HG03045 (cell line): ENCODE measurements at regions not wholly inside any gene's neighbourhood (a gene's known extent, or its start where the extent isn't known, plus 50 kb on each side); places are given as distances from the start of the nearest gene placed in this dataset.

ENCODE experiments used
- ATAC-seq: cut with Tn5 transposase; IDR thresholded peaks from one replicate; pipeline ENCODE4 v1.9.1; 2021; ENCODE audit warnings: mild to moderate bottlenecking, moderate library complexity; ENCODE audit not compliant: unreplicated experiment

GRCh38 chr5:61621202-61621650 is 289.2 kb downstream of the ZSWIM6 start:
- no peak for ATAC-seq

DNA sequence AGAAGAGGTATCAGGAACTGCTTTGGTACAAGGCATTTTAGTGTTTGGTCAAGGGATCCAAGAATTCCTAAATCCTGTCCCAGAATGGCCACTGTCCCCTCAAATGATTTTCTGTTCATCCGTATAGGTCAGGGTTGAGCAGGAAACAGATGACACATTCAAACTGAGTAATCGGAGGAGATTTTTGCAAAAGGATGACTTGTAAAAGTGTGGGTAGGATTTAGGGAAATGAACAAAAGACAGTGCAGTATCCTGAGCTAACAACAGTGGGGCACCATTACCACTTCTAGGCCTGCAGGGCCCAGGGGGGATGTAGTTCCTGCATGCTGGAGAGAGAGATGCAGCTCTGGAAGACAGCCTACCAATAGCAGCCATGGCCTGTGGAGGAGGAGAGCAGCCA is 290.1 kb downstream of the ZSWIM6 start:
- ATAC-seq, result no peak

GRCh38 chr5:61623401-61624069 is 291.5 kb downstream of the ZSWIM6 start:
- ATAC-seq, result no peak

- no peak for ATAC-seq
Measured at GRCh38 chr5:61624553-61625136, 292.6 kb downstream of the ZSWIM6 start.

- ATAC-seq, result no peak
Measured at GRCh38 chr5:61625137-61625561, 293.1 kb downstream of the ZSWIM6 start.

DNA sequence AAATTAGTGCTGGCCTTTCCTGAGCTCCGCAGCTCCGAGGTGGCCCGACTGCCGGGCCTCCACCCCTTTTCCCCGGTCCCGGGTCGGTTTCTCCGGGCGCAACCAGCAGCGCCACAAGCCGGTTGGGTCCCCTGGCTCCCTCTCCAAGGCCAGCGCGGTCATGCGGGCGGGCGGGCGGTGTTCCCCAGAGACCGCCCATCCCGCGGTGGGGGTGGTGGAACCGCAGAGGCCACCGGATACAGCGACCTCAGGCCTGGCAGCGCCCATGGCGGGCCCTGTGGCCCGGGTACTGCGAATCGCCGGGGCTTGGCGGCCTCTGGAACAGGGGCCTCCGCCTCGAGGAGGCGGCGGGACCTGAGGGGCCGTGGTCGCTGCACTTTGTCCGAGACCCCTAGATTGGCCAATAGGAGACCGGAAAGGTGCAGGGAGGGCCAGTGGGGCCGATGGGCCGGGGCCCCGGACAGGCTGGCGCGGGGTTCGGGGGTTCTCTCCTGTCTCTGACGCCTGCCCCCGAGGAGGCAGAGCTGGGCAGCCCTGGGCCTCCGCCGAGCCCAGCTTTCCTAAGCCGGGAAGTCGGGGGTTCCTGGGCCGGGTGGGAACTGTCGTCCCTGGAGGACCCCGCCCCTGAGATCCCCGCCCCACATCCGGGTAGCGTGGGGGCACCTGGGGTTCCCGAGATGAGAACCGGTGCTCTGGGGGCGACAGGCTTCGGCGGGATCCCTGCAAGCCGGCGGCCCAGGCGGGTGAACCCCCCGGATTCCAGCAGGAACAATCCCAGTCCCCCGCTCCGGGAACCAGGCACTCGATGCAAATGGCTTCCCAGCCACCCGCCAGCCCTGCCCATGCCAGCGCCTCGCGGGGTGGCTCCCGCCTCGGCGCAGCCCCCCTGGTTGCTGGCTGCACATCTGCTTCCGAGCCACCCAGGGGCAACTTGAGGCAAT is 293.9 kb downstream of the ZSWIM6 start:
- peak; percentile 73 for ATAC-seq

DNA sequence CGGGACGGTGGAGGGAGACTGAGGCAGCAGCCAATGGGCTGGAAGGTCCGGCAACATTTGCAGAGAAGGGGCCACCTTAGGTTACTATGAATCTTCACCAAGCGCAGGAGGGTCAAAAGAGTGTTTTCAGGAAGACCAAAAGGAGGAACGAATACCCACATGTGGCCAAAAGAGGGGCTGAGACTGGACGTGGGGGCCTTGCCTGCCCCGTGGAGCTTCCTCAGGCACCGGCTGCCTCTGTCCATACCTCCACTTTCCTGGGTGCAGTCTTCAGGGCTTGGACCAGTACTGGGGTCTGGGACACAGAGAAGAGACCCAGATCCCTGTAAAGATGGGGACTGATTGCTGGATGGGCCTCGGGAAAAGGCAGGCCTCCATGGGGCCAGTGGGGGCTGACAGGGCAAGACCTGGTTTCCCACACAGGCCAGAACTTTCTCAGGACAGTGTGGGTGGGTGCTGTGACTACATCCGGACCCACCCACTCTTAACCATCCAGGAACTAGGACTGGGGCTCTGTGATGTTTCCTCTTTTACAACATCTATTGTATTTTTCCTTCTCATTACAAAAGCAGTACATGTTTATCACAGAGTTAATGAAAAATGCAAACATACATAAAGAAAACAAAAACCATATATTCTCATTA is 294.7 kb downstream of the ZSWIM6 start:
- ATAC-seq, result peak; percentile 31

DNA sequence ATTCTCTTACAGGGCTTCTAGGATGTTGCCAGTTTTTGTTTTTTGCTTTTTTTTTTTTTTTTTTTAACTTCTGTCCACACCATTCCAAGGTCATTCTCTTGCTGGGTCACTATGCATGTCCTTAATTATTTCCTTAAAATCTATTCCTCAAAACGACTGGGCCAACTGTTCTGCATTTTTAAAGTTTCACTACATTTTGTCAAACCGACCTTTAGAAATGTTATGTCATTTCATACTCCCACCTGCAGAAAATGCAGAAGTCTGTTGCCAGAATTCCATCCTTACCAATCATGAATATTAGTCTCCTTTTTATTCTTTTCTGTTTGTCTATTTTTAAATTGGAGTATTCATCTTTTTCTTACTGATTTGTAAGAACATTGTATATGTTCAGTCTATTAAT is 295.5 kb downstream of the ZSWIM6 start:
- ATAC-seq, result no peak

DNA sequence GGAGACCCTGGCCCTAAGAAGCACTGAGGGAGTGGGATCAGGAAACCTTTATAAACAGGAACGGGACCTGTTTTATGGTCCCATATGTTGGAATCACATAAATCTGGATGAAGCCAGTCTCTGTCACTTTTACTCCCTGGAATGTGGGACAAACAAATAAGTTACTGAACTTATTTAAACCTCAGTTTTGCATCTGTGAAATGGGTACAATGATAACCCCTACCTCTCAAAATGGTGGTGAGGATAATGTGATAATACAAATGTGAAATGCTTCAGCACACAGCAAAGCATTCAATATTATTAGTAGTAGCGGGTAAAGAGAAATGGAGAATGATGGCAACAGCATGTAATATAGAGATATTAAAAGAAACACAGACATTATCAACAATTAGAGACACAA is 298.9 kb downstream of the ZSWIM6 start:
- ATAC-seq, result no peak

GRCh38 chr5:61631438-61631941 is 299.4 kb downstream of the ZSWIM6 start:
- no peak for ATAC-seq

GRCh38 chr5:61632064-61632463 is 300.0 kb downstream of the ZSWIM6 start:
- ATAC-seq, result no peak

- ATAC-seq, result no peak
Measured at GRCh38 chr5:61635271-61635670, 303.2 kb downstream of the ZSWIM6 start.

- ATAC-seq, result no peak
Measured at GRCh38 chr5:61637566-61637965, 305.5 kb downstream of the ZSWIM6 start.

DNA sequence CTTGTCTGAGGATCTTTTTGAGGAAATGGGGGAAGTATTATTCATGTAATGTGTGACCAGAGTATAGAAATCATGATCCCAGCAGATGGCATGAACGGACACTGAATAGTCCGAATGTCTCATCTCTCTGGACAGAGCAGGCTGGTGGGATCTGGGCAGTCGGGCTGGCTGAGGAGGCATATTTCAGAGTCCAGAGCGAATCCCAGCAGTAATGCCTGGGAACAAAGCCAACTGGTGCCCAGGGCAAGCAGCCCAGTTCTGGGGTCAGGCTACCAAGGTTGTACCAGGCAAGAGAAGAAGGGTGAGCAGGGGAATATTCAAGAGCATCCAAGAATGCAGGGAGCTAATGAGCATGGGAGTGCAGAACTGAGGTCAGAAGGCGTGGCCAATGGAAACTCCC is 306.4 kb downstream of the ZSWIM6 start:
- ATAC-seq, result no peak

GRCh38 chr5:61640179-61641021 is 308.3 kb downstream of the ZSWIM6 start:
- no peak for ATAC-seq

DNA sequence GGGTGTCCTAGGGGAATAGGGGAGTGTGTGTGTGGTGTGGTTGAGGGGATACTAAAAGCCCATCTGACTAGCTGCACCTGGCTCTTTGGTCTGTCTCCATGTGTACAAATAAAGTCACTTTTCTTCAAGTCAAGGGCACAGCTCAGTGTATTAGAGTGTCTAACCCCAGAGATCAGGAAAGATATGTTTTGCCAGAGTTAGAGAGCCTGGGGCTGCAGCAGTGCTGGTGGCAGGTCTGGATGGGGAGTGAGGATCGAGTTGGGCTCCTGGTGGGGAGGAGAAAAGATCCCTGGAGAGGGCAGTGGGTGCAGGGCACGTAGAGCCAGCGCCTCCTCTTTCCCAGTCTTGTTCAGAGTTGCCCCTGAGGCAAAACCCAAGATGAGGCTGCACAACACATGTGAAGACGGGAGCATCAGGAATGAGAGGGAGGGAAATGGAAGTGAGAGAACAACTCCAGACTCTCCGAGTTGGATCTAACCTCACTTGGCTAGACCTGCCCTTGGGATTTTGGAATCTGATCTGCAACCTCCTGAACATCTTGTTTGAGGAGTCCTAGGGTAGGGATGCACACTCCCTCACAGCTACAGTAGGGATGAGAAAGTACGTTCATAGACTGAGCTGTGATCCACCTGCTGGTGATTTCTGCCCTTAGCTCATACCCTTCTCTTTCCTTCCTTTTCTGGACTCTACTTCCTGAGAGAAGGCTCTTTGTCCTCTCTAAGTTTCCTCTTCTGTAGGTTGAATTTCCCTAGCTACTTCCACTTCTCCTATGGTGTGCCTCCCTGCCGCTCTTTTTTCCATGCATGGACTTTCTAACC is 309.9 kb downstream of the ZSWIM6 start:
- ATAC-seq, result no peak

DNA sequence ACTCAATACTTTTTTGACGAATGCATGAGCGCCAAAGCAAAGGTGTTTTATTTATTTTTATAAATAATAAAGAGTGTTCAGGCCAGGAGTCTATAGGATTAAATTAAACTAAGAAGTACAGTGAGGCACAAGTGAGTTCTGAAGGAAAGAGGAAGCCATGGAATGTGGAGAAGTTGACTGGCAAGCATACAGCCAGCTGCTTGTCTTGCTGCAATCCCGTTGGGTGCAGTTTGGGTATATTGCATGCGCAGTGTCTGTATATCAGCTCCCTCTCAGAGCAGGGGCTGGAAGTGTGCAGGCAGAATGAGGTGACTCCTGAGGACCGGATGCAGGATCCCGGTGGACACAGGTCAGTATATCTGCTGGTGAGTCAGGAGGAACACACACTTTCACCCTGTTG is 315.6 kb downstream of the ZSWIM6 start:
- no peak for ATAC-seq

DNA sequence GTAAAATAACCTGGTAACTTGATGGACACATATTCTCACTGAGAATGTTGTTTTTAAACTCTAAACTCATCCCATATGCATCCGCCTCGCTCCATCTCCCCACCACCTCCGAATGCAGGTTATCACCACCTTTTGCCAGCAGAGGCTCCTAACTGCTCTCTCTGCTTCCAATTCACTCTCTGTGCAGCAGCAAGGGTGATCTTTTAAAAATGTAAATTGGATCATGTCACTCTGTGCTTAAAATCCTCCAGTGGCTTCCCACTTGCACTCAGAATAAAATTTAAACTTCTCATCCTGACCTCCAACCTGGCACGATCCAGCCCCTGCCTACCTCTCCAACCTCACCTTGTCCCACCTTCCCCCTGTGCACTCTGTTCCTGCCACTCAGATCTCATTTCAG is 317.2 kb downstream of the ZSWIM6 start:
- no peak for ATAC-seq

GRCh38 chr5:61649971-61650370 is 317.9 kb downstream of the ZSWIM6 start:
- no peak for ATAC-seq
